ENCODE measurements at regions not wholly inside any gene's neighbourhood (a gene's known extent, or its start where the extent isn't known, plus 50 kb on each side); places are given as distances from the start of the nearest gene placed in this dataset.
A peak's percentile ranks its signal among the peaks of the same experiment; 100 is the strongest.

DNA sequence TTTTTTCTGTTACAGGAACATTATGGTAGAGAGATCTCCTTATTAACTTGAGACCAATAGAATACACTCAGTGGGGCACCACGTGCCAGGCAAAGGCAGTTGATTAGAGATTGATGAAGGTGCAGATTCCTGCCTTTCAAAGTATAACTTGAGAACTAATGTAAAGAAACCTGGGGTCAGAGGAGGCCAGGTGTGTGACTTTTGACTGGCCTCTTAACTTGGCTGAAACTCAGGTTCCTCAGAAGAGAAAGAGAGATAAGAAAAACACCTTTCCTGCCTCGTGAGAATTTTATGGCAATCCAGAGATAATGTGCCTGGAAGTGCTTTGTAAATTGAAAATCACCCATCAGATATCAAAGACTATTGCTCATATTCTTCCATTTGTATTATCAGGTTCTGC is 110.7 kb upstream of the GZMB start:
- DNase-seq (ENCODE audit: low read depth), result no peak
- TF ChIP-seq, protein P1, sequence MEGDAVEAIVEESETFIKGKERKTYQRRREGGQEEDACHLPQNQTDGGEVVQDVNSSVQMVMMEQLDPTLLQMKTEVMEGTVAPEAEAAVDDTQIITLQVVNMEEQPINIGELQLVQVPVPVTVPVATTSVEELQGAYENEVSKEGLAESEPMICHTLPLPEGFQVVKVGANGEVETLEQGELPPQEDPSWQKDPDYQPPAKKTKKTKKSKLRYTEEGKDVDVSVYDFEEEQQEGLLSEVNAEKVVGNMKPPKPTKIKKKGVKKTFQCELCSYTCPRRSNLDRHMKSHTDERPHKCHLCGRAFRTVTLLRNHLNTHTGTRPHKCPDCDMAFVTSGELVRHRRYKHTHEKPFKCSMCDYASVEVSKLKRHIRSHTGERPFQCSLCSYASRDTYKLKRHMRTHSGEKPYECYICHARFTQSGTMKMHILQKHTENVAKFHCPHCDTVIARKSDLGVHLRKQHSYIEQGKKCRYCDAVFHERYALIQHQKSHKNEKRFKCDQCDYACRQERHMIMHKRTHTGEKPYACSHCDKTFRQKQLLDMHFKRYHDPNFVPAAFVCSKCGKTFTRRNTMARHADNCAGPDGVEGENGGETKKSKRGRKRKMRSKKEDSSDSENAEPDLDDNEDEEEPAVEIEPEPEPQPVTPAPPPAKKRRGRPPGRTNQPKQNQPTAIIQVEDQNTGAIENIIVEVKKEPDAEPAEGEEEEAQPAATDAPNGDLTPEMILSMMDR (IDR thresholded peaks at IDR 0.05; ENCODE audit: control insufficient read depth, insufficient read depth, low read depth, low read length, missing control alignments), result no peak
- no peak overlapping the region for H3K4me3 ChIP-seq (ENCODE audit: control insufficient read depth, low read depth, low read length)

DNA sequence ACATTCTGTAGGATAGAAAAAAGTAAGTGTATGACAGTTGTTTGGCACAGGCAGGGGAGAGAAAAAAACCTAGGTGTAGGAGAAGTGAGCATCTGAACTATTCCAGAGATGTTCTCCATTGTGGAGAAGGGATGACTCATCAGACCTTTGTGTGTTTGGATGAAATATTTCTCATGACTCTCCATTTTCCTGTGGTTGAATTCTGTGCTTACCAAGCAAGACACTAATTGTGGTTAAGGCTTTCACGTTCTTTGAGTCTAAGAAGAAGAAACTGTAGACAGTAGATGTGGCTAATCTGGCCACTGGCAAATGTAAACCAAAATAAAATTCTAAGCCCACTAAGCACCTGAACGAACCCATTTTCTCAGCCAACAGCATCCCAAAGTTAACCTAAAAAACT is 107.9 kb upstream of the GZMB start:
- H3K4me3 ChIP-seq (ENCODE audit: control insufficient read depth, low read depth, low read length), result no peak overlapping the region
- TF ChIP-seq, protein P1 (IDR thresholded peaks at IDR 0.05; ENCODE audit: control insufficient read depth, insufficient read depth, low read depth, low read length, missing control alignments), result no peak
- peak; percentile 0 for DNase-seq (ENCODE audit: low read depth)

GRCh38 chr14:24735984-24736630 is 102.1 kb upstream of the GZMB start:
- TF ChIP-seq, protein P1 (IDR thresholded peaks at IDR 0.05; ENCODE audit: control insufficient read depth, insufficient read depth, low read depth, low read length, missing control alignments), result no peak
- no peak for DNase-seq (ENCODE audit: low read depth)
- no peak overlapping the region for H3K4me3 ChIP-seq (ENCODE audit: control insufficient read depth, low read depth, low read length)

- H3K4me3 ChIP-seq (ENCODE audit: control insufficient read depth, low read depth, low read length), result no peak overlapping the region
- peak; percentile 43 for DNase-seq (ENCODE audit: low read depth)
- TF ChIP-seq, protein P1 (IDR thresholded peaks at IDR 0.05; ENCODE audit: control insufficient read depth, insufficient read depth, low read depth, low read length, missing control alignments), result peak; percentile 68
Measured at GRCh38 chr14:24734917-24735500, 101.0 kb upstream of the GZMB start.

DNA sequence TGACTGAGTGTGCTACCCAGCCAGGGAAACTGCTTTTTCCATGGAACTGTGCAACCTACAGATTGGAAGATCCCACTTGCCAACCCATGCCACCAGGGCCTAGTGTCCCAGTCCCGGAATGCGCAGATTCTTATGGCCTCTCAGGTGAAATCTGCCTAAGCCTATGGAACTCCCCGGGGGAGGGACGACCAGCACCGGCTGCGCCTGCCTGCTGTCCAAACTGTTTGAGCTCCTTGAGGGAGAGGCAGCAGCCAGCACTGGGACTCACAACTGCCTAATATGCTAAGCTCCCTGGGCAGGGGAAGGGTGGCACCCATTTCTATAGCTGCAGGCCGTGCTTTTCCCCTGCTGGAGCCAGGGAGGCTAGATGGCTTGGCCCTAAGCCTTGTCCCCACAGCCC is 92.5 kb upstream of the GZMB start:
- DNase-seq (ENCODE audit: low read depth), result no peak
- H3K4me3 ChIP-seq (ENCODE audit: control insufficient read depth, low read depth, low read length), result no peak overlapping the region
- TF ChIP-seq, protein P1 (IDR thresholded peaks at IDR 0.05; ENCODE audit: control insufficient read depth, insufficient read depth, low read depth, low read length, missing control alignments), result no peak

DNA sequence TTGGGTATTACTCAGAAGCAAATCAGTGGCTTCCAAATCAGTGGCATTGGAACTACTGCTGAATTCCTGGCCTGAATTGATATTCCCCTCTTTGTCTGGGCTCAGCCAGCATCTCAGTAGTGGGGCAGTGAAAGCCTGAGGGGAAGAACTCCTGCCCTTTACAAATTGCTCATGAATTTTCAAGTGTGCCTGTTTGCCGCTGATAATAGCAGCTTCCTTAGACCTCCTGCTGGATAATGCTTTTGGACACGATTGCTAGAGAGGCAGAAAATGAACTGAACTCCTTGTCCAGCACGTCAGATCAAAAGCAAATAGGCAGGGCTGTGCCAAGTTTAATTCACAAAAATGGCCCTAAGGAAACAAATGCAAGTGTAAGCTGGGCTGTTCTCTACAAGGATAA is 91.3 kb upstream of the GZMB start:
- DNase-seq (ENCODE audit: low read depth), result no peak
- no peak overlapping the region for H3K4me3 ChIP-seq (ENCODE audit: control insufficient read depth, low read depth, low read length)
- TF ChIP-seq, protein P1 (IDR thresholded peaks at IDR 0.05; ENCODE audit: control insufficient read depth, insufficient read depth, low read depth, low read length, missing control alignments), result no peak
